GM20000 (cell line): ENCODE measurements at regions not wholly inside any gene's neighbourhood (a gene's known extent, or its start where the extent isn't known, plus 50 kb on each side); places are given as distances from the start of the nearest gene placed in this dataset.

ENCODE experiments used
- DNase-seq: peaks from one replicate; pipeline ENCODE4 v3.0.0; 2012; ENCODE audit warnings: low spot score
- TF ChIP-seq, protein P1 (sequence below): IDR thresholded peaks from 2 replicates; pipeline ENCODE4 v1.5.1; 2012; ENCODE audit warnings: mild to moderate bottlenecking, control low read depth; ENCODE audit errors: extremely low read depth, missing control alignments

DNA sequence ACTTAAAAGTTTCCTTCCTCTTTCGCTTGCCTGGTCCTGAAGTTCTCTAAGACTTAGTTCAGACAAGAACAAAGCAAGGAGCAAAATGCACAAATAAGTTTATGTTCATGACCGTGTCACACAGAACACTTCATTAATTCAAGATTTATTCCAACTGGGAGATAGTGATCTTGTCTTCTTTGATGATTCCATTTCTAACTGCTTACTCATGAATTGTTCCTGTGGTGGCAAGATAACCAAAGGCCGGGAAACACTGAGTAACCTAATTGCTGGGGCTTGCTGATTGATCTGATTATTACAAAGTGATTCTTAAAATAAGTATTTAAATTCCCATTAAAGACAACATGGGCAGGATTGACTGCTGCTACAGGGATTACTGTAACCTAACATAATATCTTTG, 1462.9 kb upstream of the RAG2 start:
- TF ChIP-seq, protein P1, sequence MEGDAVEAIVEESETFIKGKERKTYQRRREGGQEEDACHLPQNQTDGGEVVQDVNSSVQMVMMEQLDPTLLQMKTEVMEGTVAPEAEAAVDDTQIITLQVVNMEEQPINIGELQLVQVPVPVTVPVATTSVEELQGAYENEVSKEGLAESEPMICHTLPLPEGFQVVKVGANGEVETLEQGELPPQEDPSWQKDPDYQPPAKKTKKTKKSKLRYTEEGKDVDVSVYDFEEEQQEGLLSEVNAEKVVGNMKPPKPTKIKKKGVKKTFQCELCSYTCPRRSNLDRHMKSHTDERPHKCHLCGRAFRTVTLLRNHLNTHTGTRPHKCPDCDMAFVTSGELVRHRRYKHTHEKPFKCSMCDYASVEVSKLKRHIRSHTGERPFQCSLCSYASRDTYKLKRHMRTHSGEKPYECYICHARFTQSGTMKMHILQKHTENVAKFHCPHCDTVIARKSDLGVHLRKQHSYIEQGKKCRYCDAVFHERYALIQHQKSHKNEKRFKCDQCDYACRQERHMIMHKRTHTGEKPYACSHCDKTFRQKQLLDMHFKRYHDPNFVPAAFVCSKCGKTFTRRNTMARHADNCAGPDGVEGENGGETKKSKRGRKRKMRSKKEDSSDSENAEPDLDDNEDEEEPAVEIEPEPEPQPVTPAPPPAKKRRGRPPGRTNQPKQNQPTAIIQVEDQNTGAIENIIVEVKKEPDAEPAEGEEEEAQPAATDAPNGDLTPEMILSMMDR: no peak
- DNase-seq: no peak

DNA sequence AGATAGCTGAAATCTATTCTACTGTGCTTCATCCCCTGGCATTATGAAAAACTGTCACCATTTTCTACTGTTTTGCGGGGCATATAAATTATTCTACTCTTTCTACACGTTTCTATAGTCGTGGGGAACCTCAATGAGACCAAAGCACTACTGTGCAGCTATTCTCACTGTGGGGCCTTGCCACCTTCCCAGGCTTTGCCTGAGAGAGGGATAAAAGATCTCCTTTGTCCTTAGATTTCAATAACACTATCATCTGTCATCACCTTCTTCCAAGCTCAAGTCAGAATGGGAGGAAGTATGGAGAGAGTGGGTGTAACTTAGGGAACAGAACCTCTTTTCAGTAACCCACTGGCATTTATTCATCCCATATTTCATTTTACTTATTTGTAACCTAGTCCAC, 1462.1 kb upstream of the RAG2 start:
- DNase-seq: no peak
- TF ChIP-seq, protein P1: no peak

DNA sequence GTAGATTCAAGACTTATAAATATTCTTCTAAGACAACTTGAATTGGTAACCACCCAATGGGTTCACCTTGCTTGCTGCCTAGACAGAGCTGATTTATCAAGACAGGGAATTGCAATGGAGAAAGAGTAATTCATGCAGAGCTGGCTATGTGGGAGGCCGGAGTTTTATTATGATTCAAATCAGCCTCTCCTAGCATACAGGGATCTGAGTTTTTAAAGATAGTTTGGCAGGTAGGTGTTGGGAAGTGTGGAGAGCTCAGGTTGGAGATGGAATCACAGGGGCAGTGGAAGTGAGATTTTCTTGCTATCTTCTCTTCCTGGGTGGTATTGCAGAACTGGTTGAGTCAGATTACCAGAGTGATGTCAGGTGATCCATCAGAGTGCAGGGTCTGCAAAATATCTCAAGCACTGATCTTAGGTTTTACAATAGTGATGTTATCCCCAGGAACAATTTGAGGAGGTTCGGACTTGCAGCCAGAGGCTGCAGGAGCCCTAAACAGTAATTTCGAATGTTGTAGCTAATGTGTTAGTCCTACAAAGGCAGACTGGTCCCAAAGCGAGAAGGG, 1448.6 kb upstream of the RAG2 start:
- TF ChIP-seq, protein P1: no peak
- DNase-seq: no peak

DNA sequence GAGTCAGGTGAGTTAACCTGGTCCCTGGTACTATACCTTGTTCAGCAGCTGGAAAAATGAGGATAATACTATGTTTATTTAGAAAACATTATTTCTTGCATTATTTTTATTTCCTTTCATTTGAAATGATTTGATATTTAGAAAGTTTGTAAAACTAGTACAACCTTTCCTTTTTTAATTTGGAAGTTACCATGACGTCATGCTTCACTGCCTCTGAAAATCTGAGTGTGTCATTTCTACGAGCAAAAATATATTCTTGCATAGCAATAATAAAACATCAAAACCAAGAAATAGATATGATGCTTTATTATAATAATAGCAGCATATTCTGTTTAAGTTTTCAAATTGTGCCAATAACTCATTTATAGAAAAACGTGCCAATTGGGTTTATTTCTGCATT, 1445.0 kb upstream of the RAG2 start:
- TF ChIP-seq, protein P1: no peak
- DNase-seq: no peak

DNA sequence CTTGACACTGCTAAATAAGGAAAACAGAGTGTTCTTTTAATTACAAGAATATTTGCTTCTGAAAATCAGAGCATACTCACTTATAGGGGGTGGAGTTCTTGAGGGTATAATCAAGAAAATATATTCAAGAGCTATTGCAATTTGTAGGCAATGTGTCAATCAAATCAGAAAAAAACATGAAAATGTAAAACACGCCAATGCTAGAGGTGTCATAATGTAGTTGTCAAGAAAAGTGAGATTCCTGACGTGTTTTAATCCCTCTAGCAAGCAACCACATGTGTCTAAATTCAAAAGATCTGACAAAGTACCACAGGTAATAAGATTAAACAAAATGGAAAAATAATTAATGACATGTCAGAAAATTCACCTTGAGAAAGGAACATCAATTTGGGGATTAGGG, 1440.7 kb upstream of the RAG2 start:
- TF ChIP-seq, protein P1: no peak
- no peak for DNase-seq

DNA sequence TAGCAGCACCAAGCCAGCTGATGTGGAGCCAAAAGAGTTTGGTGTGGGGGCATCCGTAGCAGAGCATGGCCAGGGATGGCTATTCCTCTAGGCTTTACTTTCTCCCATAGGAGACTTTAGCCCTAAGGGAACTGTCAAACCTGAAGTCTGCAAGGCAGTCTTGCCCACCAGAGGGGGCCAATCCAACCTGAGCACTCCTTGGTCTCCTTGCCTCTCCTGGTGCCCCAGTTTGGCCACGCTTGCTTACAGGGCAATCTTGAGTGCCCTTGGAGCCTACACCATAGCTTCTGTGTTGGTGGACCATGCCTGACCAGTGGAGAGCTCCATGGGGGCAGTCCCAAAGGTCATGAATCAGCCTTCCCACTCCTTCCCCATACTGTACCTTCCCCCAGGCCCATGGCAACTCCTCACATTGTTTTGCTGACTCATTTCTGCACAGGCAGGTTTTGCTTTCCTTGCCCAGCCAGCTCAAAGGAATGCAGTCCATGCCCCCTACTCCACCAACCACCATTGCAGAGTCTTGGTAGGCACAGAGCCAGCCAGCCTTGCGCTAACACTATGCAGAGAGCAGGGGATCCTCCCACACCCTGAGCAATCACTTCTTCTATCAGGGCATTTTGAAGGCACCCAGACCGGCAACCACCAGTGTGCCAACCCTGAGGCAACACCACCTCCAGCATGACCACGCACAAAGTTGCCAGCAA, 1421.2 kb upstream of the RAG2 start:
- no peak for DNase-seq
- TF ChIP-seq, protein P1: no peak

DNA sequence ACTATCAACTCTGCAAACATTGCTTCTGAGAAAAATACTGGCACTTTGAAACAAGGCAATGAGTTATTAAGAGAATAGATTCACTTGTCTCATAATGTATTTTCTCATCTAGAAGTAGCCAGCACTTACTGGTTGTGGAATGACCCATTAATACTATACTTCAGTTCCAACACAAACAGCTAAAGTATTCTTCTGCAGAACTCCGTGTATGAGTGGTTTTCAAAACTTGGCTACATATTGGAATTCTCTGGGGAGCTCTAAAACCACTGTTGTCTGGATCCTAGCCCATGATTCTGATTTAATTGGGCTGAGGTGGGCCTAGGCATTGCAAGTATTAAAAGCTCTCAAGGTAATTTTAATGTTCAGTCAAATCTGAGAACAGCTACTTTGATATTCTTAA, 1416.4 kb upstream of the RAG2 start:
- no peak for DNase-seq
- TF ChIP-seq, protein P1: no peak
